Stimulated activated CD8-positive, alpha-beta memory T cell treated with anti-CD3 and anti-CD28 coated beads, Interleukin-7, amount 100 ng/mL, for 1 hour (primary cell): ENCODE measurements at regions not wholly inside any gene's neighbourhood (a gene's known extent, or its start where the extent isn't known, plus 50 kb on each side); places are given as distances from the start of the nearest gene placed in this dataset.

Experiments used
- DNase-seq, 2 donors: peaks; one replicate each; pipeline ENCODE4 v3.0.0-alpha.2; 2020; ENCODE audit warnings: low read depth in 2 of 2

DNA sequence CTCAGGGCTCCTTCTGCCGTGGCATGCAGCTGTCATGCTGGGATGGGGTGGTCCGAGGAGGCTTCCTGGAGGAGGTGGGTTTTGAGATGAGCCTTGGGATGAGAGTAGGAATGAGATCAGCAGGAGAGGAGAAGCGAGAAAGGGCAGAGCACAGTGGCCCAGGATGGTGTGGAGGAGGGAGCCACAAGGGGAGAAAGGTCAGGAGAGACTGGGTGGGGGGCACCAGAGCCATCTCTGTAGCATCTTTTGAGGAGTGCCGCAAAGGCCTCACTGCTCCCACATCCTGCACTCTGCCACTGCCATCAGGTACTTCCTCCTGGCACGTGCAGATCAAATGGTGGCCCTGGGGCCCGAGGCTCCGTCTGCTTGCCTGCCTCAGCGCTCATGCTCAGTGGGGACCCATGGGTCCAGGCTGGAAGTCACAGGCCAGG lies 150.2 kb downstream of the MACROH2A1 start:
- DNase-seq: no peak

GRCh38 chr5:135246923-135247795 lies 151.9 kb downstream of the MACROH2A1 start:
- DNase-seq: no peak

DNA sequence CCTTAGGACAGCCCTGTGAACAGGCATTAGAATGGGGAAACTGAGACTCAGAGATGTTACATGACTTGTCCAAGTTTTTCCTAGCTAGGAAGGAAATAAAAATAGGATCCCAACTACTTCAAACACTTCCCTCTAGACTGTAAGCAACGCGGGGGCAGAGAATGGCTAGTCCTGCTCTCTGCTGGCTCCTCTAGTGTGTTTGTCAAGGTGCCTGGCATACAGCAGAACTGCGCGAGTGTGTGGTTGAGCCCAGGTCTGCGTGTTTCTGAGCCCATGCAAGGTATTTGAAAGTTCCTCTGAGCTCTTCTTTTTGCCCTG lies 152.5 kb downstream of the MACROH2A1 start:
- DNase-seq: no peak

- no peak for DNase-seq
Measured at GRCh38 chr5:135245521-135246499, 153.2 kb downstream of the MACROH2A1 start.

DNA sequence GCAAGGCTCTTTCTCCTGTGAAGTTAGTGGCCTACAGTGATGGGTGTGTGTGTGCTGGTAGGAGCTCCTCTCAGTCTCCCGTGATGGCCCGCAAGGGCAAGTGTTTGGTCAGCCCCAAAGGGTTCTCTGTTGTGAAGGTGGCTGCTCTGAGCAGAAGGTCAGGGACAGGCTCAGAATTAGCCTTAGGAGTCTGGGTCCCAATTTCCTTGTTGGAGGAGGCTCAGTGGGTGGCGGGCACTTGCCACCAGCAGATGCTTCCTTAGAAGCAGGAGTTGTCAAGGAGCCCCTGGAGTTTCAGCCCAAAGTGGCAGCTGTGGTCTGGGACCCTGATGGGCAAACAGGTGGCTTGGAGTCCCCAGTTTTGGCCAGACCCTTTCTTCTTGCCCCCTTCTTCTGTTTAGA lies 154.4 kb downstream of the MACROH2A1 start:
- no peak for DNase-seq

DNA sequence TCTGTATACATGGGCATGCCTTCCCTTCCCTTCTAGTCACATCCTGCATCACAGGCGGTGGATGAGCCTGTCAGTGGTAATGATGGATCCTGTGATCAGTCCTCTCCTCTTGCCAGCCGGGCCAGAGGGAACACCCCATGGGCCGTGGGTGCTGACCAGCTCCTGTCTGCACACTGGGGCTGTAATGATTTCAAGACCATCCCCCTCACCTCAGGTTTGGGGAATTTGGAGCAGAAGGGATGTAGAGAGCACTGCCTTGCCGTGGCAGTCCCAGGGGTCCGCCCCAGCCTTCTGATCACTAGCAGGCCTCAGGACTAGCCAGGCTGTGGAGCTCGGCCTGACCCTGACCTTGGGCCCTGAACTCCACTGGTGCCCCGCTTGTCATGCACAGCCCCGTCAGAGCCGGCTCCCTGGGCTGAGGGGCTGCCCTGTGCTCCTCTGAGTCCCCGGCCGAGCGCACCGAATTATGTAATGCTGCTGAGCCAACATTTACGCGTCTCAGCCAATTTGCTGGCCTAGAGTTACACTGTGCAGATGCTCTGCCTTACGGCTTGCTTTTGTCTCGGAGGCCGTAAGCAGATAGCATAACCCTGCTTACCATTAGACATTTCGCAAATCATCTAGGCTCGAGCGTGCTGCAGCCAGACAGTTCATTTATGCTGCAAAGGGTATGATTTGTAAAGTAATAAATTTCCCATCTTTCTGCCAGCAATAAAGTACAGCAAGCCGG lies 155.3 kb downstream of the MACROH2A1 start:
- no peak for DNase-seq

GRCh38 chr5:135242866-135243555 lies 156.0 kb downstream of the MACROH2A1 start:
- DNase-seq: no peak

DNA sequence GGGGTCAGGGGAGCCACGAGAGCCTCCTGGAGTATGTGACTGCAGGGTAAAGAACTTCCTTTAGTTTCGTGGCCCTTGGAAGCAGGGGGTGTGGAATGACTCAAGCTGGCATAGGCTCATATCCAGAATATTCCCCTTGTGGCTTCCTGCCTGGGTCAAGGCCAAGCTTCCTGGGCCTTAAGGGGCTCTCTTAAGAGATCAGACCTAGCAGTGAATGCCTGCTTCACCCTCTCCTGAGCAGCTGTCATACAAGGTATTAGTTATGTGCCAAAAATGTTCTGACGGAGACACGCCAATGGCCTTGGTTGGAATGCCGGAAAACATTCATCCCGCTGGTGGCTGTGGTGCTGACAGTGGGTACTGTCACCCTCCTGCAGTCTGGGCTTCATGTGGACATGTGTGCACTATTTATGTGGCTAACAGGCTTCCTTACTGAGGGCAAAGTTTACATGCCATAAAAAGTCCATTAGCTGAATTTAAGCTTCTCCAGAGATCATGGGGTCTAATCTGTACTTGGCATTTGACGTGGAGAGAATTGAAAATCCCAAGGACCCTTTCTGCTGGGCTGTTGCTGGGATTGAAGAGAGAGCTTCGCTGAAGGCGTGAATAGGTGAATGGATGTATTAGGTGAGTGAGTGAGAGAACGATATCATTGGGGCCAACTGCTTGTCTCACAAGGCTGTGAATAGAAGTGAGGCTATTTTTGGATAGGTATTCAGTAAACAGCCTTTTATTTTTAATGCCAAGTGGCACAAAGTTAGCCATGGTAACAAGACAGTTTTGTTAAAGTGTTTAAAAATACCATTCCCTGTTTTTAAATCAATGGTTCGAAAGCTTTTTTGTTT lies 156.8 kb downstream of the MACROH2A1 start:
- DNase-seq: no peak

DNA sequence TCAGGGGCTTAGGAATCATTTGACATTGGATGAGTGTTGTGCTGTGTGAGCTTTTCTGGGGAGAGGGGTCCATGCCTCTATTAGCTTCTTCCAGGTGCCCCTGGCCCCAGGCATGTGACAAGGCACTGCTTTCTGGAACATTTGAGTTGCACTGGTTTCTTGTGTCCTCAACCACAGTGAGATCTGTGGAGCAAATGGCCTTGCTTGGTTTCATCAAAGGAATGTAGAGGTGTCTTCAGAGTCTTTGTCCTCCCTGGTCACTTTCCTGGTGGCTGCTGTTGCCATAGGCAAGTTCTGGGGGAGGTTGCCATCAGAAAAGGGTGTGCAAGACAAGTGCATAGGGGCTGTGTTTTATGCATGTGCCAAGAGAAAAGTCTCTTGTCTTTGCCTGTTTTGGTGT lies 157.5 kb downstream of the MACROH2A1 start:
- no peak for DNase-seq

GRCh38 chr5:135240781-135241360 lies 158.2 kb downstream of the MACROH2A1 start:
- DNase-seq: no peak

- DNase-seq: no peak
Measured at GRCh38 chr5:135240283-135240633, 158.8 kb downstream of the MACROH2A1 start.

DNA sequence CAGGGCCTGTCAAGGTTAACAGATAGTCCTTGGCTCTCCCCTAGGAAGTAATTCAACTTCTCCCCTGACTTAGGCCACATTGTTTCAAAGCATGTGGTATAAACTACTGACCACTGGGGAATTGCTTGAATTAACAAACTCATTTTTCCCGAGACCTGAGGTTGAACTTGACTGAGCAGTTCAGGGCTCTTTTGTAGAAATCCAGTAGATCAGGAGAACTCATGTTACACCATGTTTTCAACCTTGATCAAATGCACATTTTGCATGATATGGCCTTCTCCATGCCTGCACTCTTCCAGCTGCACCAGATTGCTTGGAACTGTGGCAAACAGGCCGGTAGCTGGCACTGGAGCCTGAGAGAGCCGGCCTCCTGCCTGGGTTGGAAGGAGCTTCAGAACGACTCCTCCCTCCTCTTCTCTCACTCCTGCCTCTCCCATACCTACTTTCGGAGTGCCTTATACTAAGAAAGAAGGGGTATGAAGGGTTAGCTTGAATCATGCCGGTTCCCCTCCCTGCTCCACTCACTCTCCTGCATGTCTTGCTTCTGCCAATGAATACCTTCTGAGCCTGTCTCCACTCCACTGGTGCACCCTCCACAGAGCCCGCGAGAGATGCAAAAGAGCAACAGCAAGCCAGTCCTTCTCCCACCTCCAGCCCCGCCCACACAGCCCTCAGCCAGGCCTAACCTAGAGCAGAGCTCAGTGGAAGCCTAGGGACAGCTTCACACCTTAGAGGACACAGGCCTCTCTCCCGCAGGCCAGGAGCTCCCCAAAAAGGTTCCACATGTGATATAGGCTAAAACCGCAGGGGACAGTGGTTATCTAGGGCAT lies 159.4 kb downstream of the MACROH2A1 start:
- DNase-seq: no peak

GRCh38 chr5:135238622-135239452 lies 160.2 kb downstream of the MACROH2A1 start:
- DNase-seq: no peak

GRCh38 chr5:135237748-135238103 lies 161.3 kb downstream of the MACROH2A1 start:
- DNase-seq: no peak

GRCh38 chr5:135236908-135237747 lies 161.9 kb downstream of the MACROH2A1 start:
- DNase-seq: no peak

- no peak for DNase-seq
Measured at GRCh38 chr5:135236228-135236907, 162.7 kb downstream of the MACROH2A1 start.
